ENCODE measurements at regions not wholly inside any gene's neighbourhood (a gene's known extent, or its start where the extent isn't known, plus 50 kb on each side); places are given as distances from the start of the nearest gene placed in this dataset.

- TF ChIP-seq POLR2A (IDR thresholded peaks at IDR 0.05) (no peak), CTCF (IDR thresholded peaks at IDR 0.05) (no peak)
Observed at GRCh38 chr1:43044572-43045361, 86.1 kb upstream of the SLC2A1 start.

Data from heart left ventricle (tissue), 13 donors.